ENCODE measurements at regions not wholly inside any gene's neighbourhood (a gene's known extent, or its start where the extent isn't known, plus 50 kb on each side); places are given as distances from the start of the nearest gene placed in this dataset.
A peak's percentile ranks its signal among the peaks of the same experiment; 100 is the strongest.

DNA sequence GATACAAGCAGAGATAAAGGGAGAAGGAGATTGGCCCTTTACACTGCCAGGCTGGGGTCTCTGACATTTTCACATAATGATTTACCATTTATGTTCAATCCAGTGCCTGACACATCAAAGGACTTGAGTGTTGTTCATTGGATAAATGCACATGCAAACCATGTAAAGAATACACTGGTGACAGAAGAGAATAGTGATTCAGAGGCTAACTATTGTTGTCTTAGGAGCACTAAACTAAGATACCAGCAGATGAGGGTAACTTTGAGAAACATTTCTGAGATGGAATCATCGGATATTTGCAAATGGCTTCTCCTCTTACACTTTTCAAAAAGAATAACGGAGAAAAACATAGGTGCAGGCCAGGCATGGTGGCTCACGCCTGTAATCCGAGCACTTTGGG, 67.3 kb upstream of the HHIP start:
- DNase-seq (ENCODE audit: low spot score) (no peak), ATAC-seq (ENCODE audit: low read depth) (no peak)
- TF ChIP-seq, protein P1, sequence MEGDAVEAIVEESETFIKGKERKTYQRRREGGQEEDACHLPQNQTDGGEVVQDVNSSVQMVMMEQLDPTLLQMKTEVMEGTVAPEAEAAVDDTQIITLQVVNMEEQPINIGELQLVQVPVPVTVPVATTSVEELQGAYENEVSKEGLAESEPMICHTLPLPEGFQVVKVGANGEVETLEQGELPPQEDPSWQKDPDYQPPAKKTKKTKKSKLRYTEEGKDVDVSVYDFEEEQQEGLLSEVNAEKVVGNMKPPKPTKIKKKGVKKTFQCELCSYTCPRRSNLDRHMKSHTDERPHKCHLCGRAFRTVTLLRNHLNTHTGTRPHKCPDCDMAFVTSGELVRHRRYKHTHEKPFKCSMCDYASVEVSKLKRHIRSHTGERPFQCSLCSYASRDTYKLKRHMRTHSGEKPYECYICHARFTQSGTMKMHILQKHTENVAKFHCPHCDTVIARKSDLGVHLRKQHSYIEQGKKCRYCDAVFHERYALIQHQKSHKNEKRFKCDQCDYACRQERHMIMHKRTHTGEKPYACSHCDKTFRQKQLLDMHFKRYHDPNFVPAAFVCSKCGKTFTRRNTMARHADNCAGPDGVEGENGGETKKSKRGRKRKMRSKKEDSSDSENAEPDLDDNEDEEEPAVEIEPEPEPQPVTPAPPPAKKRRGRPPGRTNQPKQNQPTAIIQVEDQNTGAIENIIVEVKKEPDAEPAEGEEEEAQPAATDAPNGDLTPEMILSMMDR (IDR thresholded peaks at IDR 0.05; ENCODE audit: poor library complexity, severe bottlenecking) = no peak
- peak overlapping the region; percentile 100 for H3K27ac ChIP-seq (ENCODE audit: poor library complexity, severe bottlenecking)
- H3K36me3 ChIP-seq (ENCODE audit: low read depth) = no peaks in the 10 kb centered on the region
- H3K4me1 ChIP-seq (ENCODE audit: insufficient read depth, poor library complexity, severe bottlenecking) = peaks cover 50% of the 10 kb centered on the region
- H3K4me3 ChIP-seq (ENCODE audit: severe bottlenecking) = no peak overlapping the region
- H3K27me3 ChIP-seq (ENCODE audit: insufficient read depth, poor library complexity, severe bottlenecking) = no peaks in the 10 kb centered on the region
- H3K9me3 ChIP-seq (ENCODE audit: severe bottlenecking) = no peaks in the 10 kb centered on the region

DNA sequence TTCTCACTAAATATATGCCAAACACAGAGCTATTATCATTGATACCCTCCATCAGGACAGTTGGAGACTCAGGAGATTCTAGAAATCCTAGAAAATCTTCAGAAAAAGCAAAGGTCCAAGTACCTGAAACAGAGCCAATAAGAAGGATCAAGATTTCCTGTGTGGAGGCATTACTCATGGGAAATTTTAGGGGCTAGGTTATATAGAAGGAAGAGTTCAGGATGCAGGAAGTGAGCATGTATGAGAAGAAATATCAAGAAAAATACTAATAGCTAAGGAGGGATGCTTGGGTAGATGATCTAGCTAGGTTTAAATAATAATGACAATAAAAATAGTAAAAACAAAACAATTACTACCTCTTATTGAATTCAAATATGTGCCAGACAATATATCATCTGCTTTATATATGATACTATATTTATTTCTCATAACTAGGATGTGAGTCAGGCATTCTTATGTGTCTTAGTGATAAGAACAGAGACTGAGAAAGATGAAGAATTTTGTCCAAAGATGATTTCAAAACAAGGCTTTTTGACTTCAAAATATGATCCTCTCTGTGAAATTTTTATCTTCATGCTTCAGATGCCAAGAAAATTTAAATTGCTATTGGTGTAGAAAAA, 66.4 kb upstream of the HHIP start:
- no peak overlapping the region for H3K4me3 ChIP-seq (ENCODE audit: severe bottlenecking)
- DNase-seq (ENCODE audit: low spot score) (no peak), ATAC-seq (ENCODE audit: low read depth) (peak; percentile 63)
- H3K36me3 ChIP-seq (ENCODE audit: low read depth) = no peaks in the 10 kb centered on the region
- peaks cover 58% of the 10 kb centered on the region for H3K4me1 ChIP-seq (ENCODE audit: insufficient read depth, poor library complexity, severe bottlenecking)
- TF ChIP-seq, protein P1 (IDR thresholded peaks at IDR 0.05; ENCODE audit: poor library complexity, severe bottlenecking) = no peak
- peak overlapping the region; percentile 100 for H3K27ac ChIP-seq (ENCODE audit: poor library complexity, severe bottlenecking)
- H3K9me3 ChIP-seq (ENCODE audit: severe bottlenecking) = no peaks in the 10 kb centered on the region
- H3K27me3 ChIP-seq (ENCODE audit: insufficient read depth, poor library complexity, severe bottlenecking) = no peaks in the 10 kb centered on the region

DNA sequence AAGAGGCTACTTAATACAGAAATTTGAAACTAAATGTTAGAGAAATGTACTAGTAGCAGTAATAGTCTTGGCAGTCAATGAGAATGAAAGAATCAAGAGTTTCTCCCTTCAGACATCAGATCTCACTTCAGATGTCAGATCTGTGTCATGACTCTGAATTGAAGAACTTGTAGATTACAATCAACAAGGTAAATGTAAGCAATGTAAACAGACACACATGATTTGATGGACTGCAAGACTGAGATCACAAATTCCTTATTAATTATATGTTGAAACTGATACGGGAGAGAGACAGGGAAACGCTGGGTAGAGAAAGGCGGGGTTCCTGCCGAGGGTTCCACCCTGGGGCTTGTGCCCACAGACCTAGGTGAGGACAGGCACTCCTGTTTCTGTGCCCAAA, 65.5 kb upstream of the HHIP start:
- H3K36me3 ChIP-seq (ENCODE audit: low read depth) = no peaks in the 10 kb centered on the region
- peaks cover 58% of the 10 kb centered on the region for H3K4me1 ChIP-seq (ENCODE audit: insufficient read depth, poor library complexity, severe bottlenecking)
- DNase-seq (ENCODE audit: low spot score) (no peak), ATAC-seq (ENCODE audit: low read depth) (0 out of 3 replicates have a peak, but pooled peaks have one; percentile 2)
- no peaks in the 10 kb centered on the region for H3K9me3 ChIP-seq (ENCODE audit: severe bottlenecking)
- H3K27ac ChIP-seq (ENCODE audit: poor library complexity, severe bottlenecking) = peak overlapping the region; percentile 100
- H3K27me3 ChIP-seq (ENCODE audit: insufficient read depth, poor library complexity, severe bottlenecking) = no peaks in the 10 kb centered on the region
- TF ChIP-seq, protein P1 (IDR thresholded peaks at IDR 0.05; ENCODE audit: poor library complexity, severe bottlenecking) = no peak
- H3K4me3 ChIP-seq (ENCODE audit: severe bottlenecking) = no peak overlapping the region

DNA sequence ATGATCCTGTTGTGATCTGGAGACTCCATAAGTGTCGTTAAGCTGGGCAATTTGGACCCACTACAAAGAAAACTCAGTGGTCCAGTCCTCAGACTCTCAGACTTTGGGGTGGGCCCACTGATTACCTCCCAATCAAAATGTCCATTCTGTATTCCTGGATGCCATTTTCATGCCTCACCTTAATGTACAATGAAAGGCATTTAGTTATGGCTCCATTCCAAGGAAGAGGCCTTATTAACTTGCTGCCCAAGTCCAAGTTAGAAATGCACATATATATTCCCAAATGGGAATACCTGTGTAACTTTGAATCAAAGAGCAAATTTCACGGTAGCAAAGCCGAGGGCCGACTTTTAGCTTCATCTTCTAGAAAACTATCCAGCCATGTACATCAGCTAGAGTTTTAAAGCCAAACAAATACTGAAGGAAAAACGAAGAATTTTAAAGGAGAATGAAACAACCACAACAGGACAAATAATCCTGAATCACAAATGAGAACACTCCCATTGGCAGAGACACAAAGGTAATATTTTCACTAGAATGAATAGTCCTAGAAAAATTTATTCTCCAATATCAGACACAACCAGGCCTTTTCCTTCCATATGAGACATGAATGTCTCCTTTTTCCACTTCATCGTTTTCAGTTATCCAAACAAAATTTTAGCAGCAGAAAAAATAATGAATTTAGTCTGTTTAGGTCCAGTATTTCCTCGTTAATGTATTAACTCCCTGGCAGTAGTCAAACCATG, 63.7 kb upstream of the HHIP start:
- Histone ChIP-seq H3K27me3 (ENCODE audit: insufficient read depth, poor library complexity, severe bottlenecking) (no peaks in the 10 kb centered on the region), H3K9me3 (ENCODE audit: severe bottlenecking) (no peaks in the 10 kb centered on the region), H3K36me3 (ENCODE audit: low read depth) (no peaks in the 10 kb centered on the region), H3K27ac (ENCODE audit: poor library complexity, severe bottlenecking) (peak overlapping the region; percentile 100), H3K4me1 (ENCODE audit: insufficient read depth, poor library complexity, severe bottlenecking) (peaks cover 58% of the 10 kb centered on the region), H3K4me3 (ENCODE audit: severe bottlenecking) (no peak overlapping the region)
- ATAC-seq (ENCODE audit: low read depth) (peak; percentile 66), DNase-seq (ENCODE audit: low spot score) (no peak)
- TF ChIP-seq, protein P1 (IDR thresholded peaks at IDR 0.05; ENCODE audit: poor library complexity, severe bottlenecking) = no peak

DNA sequence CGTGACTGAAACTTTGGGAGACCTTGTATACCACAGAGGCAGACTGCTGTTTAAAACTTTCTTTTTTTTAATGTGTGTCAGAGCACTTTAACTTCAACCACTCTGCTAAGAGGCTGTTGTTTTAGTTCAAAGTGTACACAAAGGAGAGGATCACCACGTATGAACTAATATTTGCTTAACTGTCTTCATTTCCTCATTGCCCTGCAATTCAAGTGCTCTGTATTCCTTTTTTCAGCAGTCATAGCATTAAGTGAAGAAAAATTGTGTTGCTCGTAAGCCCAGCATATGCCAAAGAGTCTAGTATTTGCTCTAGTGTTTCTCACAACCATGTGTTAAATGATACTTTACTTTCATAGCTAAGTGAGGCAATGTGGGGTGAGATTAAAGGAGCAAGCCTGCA, 63.0 kb upstream of the HHIP start:
- Histone ChIP-seq H3K4me3 (ENCODE audit: severe bottlenecking) (no peak overlapping the region), H3K27me3 (ENCODE audit: insufficient read depth, poor library complexity, severe bottlenecking) (no peaks in the 10 kb centered on the region), H3K4me1 (ENCODE audit: insufficient read depth, poor library complexity, severe bottlenecking) (peaks cover 58% of the 10 kb centered on the region), H3K9me3 (ENCODE audit: severe bottlenecking) (no peaks in the 10 kb centered on the region), H3K27ac (ENCODE audit: poor library complexity, severe bottlenecking) (peak overlapping the region; percentile 100), H3K36me3 (ENCODE audit: low read depth) (no peaks in the 10 kb centered on the region)
- TF ChIP-seq, protein P1 (IDR thresholded peaks at IDR 0.05; ENCODE audit: poor library complexity, severe bottlenecking) = no peak
- no peak for DNase-seq (ENCODE audit: low spot score)
- peak; percentile 28 for ATAC-seq (ENCODE audit: low read depth)
